Adrenal gland (tissue), 9 donors: ENCODE measurements at regions not wholly inside any gene's neighbourhood (a gene's known extent, or its start where the extent isn't known, plus 50 kb on each side); places are given as distances from the start of the nearest gene placed in this dataset.

Experiments
- DNase-seq, 7 donors: peaks; one replicate each; pipeline ENCODE4 v3.0.0-alpha.2; 2019 to 2020
- H3K27ac ChIP-seq, 5 donors: fragments of 200-600 bp; sonication (generic) in 4 of 5; 1 replicate in 3 of 5; 2 replicates in 2 of 5; pipeline versions ENCODE4 v1.5.1 to v1.8.0; 2016 to 2020; ENCODE audit warnings: mild to moderate bottlenecking in 1 of 5
- H3K27me3 ChIP-seq: fragments of 200-600 bp; 2 replicates; pipeline ENCODE4 v1.8.0; 2021
- H3K36me3 ChIP-seq, 2 donors: fragments of 200-600 bp; replicated peaks in 1 of 2; 1 replicate in 1 of 2; 2 replicates in 1 of 2; pipeline versions ENCODE4 v1.5.1 to v1.8.0; 2018 to 2022
- H3K4me1 ChIP-seq, 2 donors: fragments of 200-600 bp; replicated peaks in 1 of 2; 1 replicate in 1 of 2; 2 replicates in 1 of 2; pipeline versions ENCODE4 v1.5.1 to v1.8.0; 2018 to 2021
- H3K4me3 ChIP-seq, 4 donors: fragments of 200-600 bp; sonication (generic) in 3 of 4; one replicate each; pipeline ENCODE4 v1.5.1; 2016 to 2018
- H3K9me3 ChIP-seq, 3 donors: fragments of 200-600 bp; sonication (generic) in 1 of 3; replicated peaks in 1 of 3; 1 replicate in 2 of 3; 2 replicates in 1 of 3; pipeline versions ENCODE4 v1.5.1 to v1.8.0; 2016 to 2021
- CTCF ChIP-seq, 6 experiments: fragments of 450-650 bp in 4 of 6; fragments of 200-600 bp in 2 of 6; sonication (generic) in 1 of 6; IDR thresholded peaks; 1 replicate in 5 of 6; 2 replicates in 1 of 6; pipeline versions ENCODE4 v1.5.1 to v1.8.0; 2016 to 2021; ENCODE audit warnings: antibody characterized with exemption in 6 of 6, mild to moderate bottlenecking in 2 of 6, moderate library complexity in 1 of 6
- POLR2A ChIP-seq, 2 donors: fragments of 450-650 bp; IDR thresholded peaks; one replicate each; pipeline ENCODE4 v1.6.1; 2017; ENCODE audit warnings: antibody characterized with exemption in 2 of 2, mild to moderate bottlenecking in 2 of 2, moderate library complexity in 1 of 2
- WGBS, 4 donors: extraction: QIAGEN DNeasy Blood & Tissue Kit in 2 of 4; methylation state at CpG; one replicate each; pipeline versions ENCODE4 v1.1.5 to v1.1.7; 2013 to 2017; 5-methylcytosine and 5-hydroxymethylcytosine counted together
- intact Hi-C, 2 donors: fragments of 100-400 bp; cut with DNase I; formaldehyde crosslinking; loops; one replicate each; pipeline versions ENCODE4 v1.14.1 to v1.15.0; 2022 to 2023
- donor health status: healthy with polysubstance abuse.
- donor health status: Bipolar disorder and iron deficiency.
- donor health status: DM: yes; HTN: yes; CAD: no.
- donor health status: DM: no; HTN: no; CAD: no.
- donor health status: DM: no; HTN: no; CAD: no.

- DNase-seq, result peak; percentile 12 to 52 (median 28)
- intact Hi-C loops, result no loop called here
- TF ChIP-seq POLR2A (IDR thresholded peaks at IDR 0.05) (no peak), CTCF (IDR thresholded peaks at IDR 0.05) (no peak)
- Histone ChIP-seq H3K27ac (peak overlapping the region in 4 of 5 donors; percentile 42 to 87 (median 64)), H3K27me3 (no peaks in the 10 kb centered on the region), H3K4me1 (peaks cover 6 to 15% of the 10 kb centered on the region in 2 donors), H3K36me3 (no peaks in the 10 kb centered on the region), H3K4me3 (no peak overlapping the region), H3K9me3 (no peaks in the 10 kb centered on the region)
- 59 to 64% (median 61%) methylated on average over 8 to 11 of the region's 11 CpGs for WGBS, 4 donors
These were observed 218.2 kb downstream of the GJA1 start for GRCh38 chr6:121653624-121654008.

GRCh38 chr6:121657972-121658371, 222.5 kb downstream of the GJA1 start:
- Histone ChIP-seq H3K4me1 (peaks cover 6 to 8% of the 10 kb centered on the region in 2 donors), H3K9me3 (no peaks in the 10 kb centered on the region), H3K36me3 (no peaks in the 10 kb centered on the region), H3K27me3 (no peaks in the 10 kb centered on the region), H3K4me3 (no peak overlapping the region), H3K27ac (no peak overlapping the region)
- no peak for DNase-seq
- intact Hi-C loops, result no loop called here
- TF ChIP-seq POLR2A (IDR thresholded peaks at IDR 0.05) (no peak), CTCF (IDR thresholded peaks at IDR 0.05) (no peak)

GRCh38 chr6:121660277-121660676, 224.8 kb downstream of the GJA1 start:
- no peak overlapping the region for H3K4me3 ChIP-seq
- 87 to 92% (median 91%) methylated on average over 3 of the region's 3 CpGs for WGBS, 4 donors
- intact Hi-C loops, result no loop called here
- TF ChIP-seq POLR2A (IDR thresholded peaks at IDR 0.05), result no peak
- no peak for TF ChIP-seq CTCF (IDR thresholded peaks at IDR 0.05)
- H3K36me3 ChIP-seq, result no peaks in the 10 kb centered on the region
- H3K4me1 ChIP-seq, result no peaks in the 10 kb centered on the region
- DNase-seq, result no peak
- no peaks in the 10 kb centered on the region for H3K9me3 ChIP-seq
- H3K27me3 ChIP-seq, result no peaks in the 10 kb centered on the region
- H3K27ac ChIP-seq, result no peak overlapping the region

GRCh38 chr6:121663292-121663810, 227.9 kb downstream of the GJA1 start:
- TF ChIP-seq POLR2A (IDR thresholded peaks at IDR 0.05) (no peak), CTCF (IDR thresholded peaks at IDR 0.05) (no peak)

More at GRCh38 chr6:121663292-121663810, 227.9 kb downstream of the GJA1 start:
- Histone ChIP-seq H3K27me3 (no peaks in the 10 kb centered on the region), H3K4me3 (no peak overlapping the region), H3K9me3 (no peaks in the 10 kb centered on the region), H3K4me1 (peaks cover 0 to 13% of the 10 kb centered on the region in 2 donors), H3K36me3 (no peaks in the 10 kb centered on the region), H3K27ac (no peak overlapping the region)
- DNase-seq, result no peak
- intact Hi-C loops, result no loop called here
